Activated CD8-positive, alpha-beta T cell treated with anti-CD3 and anti-CD28 coated beads, Interleukin-2, amount 10 ng/mL, durations not matched to agents 7 days and 5 days (primary cell): ENCODE measurements at regions not wholly inside any gene's neighbourhood (a gene's known extent, or its start where the extent isn't known, plus 50 kb on each side); places are given as distances from the start of the nearest gene placed in this dataset.

Experiments
- ATAC-seq: fragments of 150-1000 bp; cut with Tn5 transposase; one replicate; pipeline ENCODE4 v1.10.0; 2021; ENCODE audit warnings: moderate library complexity
- CTCF ChIA-PET: fragments of 350-600 bp; sonication (Branson Sonifier 250); formaldehyde crosslinking; loops from one replicate; lab custom pipeline; 2021; ENCODE audit warnings: antibody characterized with exemption; lab: Charles Lee
- POLR2A ChIA-PET: fragments of 350-600 bp; sonication (Branson Sonifier 250); formaldehyde crosslinking; loops from one replicate; lab custom pipeline; 2021; ENCODE audit warnings: antibody characterized with exemption; lab: Charles Lee
- DNase-seq: peaks from one replicate; pipeline ENCODE4 v3.0.0-alpha.2; 2020
- H3K27ac Mint-ChIP-seq: one replicate; pipeline ENCODE4 v1.8.0; 2021; ENCODE audit warnings: mild to moderate bottlenecking, mixed read lengths
- H3K27me3 Mint-ChIP-seq: one replicate; pipeline ENCODE4 v1.8.0; 2021; ENCODE audit warnings: low read depth, mixed read lengths
- H3K36me3 Mint-ChIP-seq: one replicate; pipeline ENCODE4 v1.8.0; 2021; ENCODE audit warnings: low read depth, mixed read lengths
- H3K4me1 Mint-ChIP-seq: one replicate; pipeline ENCODE4 v1.8.0; 2021; ENCODE audit warnings: low read depth, mixed read lengths
- H3K4me3 Mint-ChIP-seq: one replicate; pipeline ENCODE4 v1.8.0; 2021; ENCODE audit warnings: mild to moderate bottlenecking, mixed read lengths
- H3K9me3 Mint-ChIP-seq: one replicate; pipeline ENCODE4 v1.8.0; 2022; ENCODE audit warnings: mixed read lengths; ENCODE audit not compliant: insufficient read depth

DNA sequence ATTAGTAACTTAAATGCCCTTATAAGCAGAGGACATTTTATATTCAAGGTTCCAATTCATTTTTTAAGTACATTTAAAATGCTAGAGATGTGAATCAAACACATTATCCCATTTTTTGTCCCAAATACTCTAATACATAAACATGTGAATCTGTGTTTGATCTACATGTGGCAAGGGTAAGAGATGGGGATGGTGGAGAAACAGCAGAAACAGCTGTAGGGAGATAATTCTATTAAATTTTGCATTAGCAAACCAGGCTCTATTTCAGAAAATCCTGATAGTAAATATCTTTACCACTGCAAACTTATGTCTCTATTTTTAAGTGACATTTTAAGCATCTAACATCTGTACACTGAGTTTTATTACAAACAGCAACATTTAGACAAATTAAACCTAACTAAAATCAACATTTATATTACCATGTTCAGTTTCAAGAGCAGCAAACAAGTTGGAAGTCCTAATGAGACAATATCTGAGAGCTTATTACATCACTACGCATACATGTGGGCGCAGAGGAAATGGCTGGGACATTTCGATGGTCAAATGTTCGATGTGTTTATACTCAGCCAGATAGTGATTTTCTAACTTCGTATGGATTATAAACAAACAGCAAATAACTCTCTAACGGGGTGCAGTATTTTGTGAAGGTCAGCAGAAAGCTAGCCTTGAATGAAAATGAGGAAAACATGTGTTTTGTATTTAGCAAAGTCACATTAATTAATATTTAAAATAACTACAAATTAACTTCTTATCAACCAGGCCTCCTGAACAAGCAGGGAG lies 165.1 kb downstream of the GJA1 start:
- Mint-ChIP-seq H3K27ac (no peak overlapping the region), H3K9me3 (no peaks in the 10 kb centered on the region), H3K4me3 (no peak overlapping the region), H3K36me3 (no peaks in the 10 kb centered on the region), H3K4me1 (no peaks in the 10 kb centered on the region), H3K27me3 (no peaks in the 10 kb centered on the region)
- no peak for DNase-seq
- POLR2A ChIA-PET, result no interaction called here
- CTCF ChIA-PET, result interaction anchor here (0.7 kb wide), 1 partner anchor 505 kb away, joined by 3 read pairs; no protein-coding TSS in a partner anchor
- ATAC-seq, result no peak

DNA sequence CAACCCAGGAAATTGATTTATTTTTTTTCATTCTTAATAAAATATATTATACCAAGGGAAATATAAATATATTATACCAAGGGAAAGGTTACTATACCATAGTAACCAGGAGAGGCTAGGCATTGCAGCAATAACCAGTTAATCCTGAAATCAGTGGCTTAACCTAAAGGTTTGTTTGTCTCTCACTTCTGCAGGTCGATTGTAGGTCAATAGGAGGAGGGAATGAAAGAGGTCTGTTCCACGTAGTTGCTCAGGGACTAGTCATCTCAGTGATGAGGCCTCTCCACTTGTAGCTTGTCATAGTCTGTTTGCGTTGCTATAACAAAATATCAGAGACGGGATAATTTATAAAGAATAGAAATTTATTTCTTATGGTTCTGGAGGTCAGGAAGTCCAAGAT lies 168.0 kb downstream of the GJA1 start:
- DNase-seq (no peak), ATAC-seq (no peak)
- ChIA-PET POLR2A (no interaction called here), CTCF (no interaction called here)
- Mint-ChIP-seq H3K27me3 (no peaks in the 10 kb centered on the region), H3K27ac (no peak overlapping the region), H3K9me3 (no peaks in the 10 kb centered on the region), H3K4me1 (no peaks in the 10 kb centered on the region), H3K36me3 (no peaks in the 10 kb centered on the region), H3K4me3 (no peak overlapping the region)

DNA sequence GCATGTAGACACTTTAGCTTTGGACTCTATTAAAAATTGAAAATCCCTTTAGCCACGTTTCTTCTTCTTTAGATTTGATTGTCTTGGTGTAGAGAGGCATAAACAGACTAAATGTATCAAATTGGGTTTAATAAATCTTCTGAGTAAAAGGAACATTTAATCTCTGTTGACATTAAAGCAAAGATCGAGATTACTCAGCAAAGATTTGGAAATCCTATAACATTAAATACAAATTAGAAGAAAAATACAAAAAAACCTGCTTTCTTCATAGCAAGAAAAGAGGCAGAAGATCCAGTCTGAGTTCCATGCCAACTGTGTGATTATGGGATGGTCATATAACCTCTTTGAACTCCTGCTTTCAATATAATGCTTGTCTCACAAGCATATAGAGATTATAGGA lies 172.3 kb downstream of the GJA1 start:
- Mint-ChIP-seq H3K27me3 (no peaks in the 10 kb centered on the region), H3K9me3 (no peaks in the 10 kb centered on the region), H3K27ac (no peak overlapping the region), H3K36me3 (no peaks in the 10 kb centered on the region), H3K4me1 (no peaks in the 10 kb centered on the region), H3K4me3 (no peak overlapping the region)
- ChIA-PET POLR2A (no interaction called here), CTCF (no interaction called here)
- DNase-seq (no peak), ATAC-seq (no peak)

DNA sequence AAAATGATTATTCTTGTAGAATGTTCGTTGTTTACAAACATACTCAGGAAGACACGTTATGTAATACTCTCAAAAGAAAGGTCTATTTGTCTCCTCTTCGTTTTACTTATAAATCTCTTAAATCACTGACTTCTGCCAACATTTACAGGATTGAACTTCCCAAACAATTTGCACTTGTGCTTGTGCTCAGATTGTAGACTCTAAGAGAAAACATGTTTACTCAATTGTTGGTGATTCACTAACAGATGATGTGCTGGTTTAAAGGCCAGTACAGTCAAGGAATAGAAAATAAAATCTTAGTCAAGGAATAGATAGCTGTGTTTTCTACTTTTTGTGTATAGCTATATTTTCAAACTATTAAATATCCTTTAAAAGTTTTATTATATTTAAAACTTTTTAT lies 172.8 kb downstream of the GJA1 start:
- H3K36me3 Mint-ChIP-seq, result no peaks in the 10 kb centered on the region
- H3K4me1 Mint-ChIP-seq, result no peaks in the 10 kb centered on the region
- no peaks in the 10 kb centered on the region for H3K27me3 Mint-ChIP-seq
- DNase-seq, result no peak
- no peak overlapping the region for H3K27ac Mint-ChIP-seq
- no peak overlapping the region for H3K4me3 Mint-ChIP-seq
- POLR2A ChIA-PET, result no interaction called here
- no peak for ATAC-seq
- no peaks in the 10 kb centered on the region for H3K9me3 Mint-ChIP-seq
- CTCF ChIA-PET, result no interaction called here

DNA sequence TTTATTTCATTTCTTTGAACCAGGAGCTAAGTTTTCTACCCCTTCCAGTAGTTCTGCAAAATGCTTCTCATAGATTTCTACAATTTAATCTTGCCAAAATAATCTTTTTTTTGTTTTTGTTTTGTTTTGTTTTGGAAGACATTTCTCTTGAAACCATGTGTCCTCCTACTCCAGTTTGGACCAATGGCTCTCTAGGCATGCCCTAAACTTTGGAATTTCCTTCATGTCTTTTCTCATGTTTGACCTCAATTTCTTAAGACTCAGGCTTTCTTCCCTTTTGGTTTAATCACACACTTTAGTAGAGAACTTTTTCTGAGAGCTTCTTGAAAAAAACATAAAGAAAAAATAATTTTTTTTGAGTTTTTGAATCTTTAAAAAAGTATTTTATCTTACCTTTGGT lies 173.8 kb downstream of the GJA1 start:
- H3K4me3 Mint-ChIP-seq, result no peak overlapping the region
- no peaks in the 10 kb centered on the region for H3K36me3 Mint-ChIP-seq
- ATAC-seq (no peak), DNase-seq (no peak)
- ChIA-PET POLR2A (no interaction called here), CTCF (no interaction called here)
- H3K27ac Mint-ChIP-seq, result no peak overlapping the region
- H3K27me3 Mint-ChIP-seq, result no peaks in the 10 kb centered on the region
- no peaks in the 10 kb centered on the region for H3K9me3 Mint-ChIP-seq
- H3K4me1 Mint-ChIP-seq, result no peaks in the 10 kb centered on the region

DNA sequence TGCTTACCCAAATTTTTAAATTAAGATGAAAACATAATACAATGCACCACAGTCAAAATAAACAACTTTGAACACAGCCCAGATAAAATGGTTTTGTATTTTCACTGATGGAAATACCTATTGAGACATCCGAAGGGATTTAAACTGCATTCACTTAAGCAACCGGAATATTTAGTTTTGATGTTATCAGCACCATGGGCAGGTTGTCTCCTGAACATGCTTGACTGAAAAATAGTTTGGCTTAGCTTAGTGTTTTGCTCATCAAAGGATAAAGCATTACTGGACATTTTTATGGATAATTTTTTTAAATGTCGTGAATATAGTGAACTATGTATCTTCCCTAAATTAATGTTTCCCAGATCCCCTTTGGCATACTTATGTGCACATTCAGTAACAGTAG lies 177.5 kb downstream of the GJA1 start:
- no peaks in the 10 kb centered on the region for H3K4me1 Mint-ChIP-seq
- H3K27ac Mint-ChIP-seq, result no peak overlapping the region
- H3K9me3 Mint-ChIP-seq, result no peaks in the 10 kb centered on the region
- POLR2A ChIA-PET, result no interaction called here
- CTCF ChIA-PET, result no interaction called here
- H3K27me3 Mint-ChIP-seq, result no peaks in the 10 kb centered on the region
- ATAC-seq, result no peak
- no peaks in the 10 kb centered on the region for H3K36me3 Mint-ChIP-seq
- no peak overlapping the region for H3K4me3 Mint-ChIP-seq
- no peak for DNase-seq

DNA sequence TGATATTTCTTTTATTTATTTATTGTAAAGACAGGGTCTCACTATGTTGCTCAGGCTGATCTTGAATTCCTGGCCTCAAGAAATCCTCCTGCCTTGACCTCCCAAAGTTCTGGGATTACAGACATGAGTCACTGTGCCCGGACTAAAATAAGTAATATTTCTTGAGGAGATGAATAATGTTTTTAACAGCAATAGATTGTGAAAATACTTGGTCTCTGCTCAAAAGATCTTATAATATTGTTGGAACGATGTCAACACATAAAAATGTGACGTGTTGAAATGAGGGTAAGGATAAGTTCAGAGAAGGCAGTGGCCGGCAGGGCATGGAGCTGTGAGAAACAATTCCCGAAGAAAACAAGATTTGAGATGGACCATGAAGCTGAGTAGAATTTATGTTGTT lies 178.7 kb downstream of the GJA1 start:
- H3K4me3 Mint-ChIP-seq, result no peak overlapping the region
- no peak for ATAC-seq

DNA sequence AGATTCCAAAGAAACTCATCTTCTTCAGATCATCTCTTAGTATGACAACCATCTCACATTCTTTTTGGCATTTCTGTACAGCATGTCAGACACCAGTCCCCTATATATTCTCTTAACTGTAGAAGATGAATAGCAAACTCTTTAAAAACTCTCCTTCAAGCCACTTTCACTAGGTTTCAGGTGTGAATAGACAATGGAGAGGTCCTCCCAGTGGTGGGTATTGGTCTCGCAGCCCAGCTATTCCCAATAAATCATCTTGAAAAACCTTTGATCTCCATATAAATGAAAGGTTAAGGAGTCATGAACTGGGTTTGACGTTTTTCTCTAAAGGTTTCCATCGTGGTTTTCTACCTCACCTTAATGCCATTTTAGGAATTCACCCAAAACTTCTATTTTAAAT lies 180.0 kb downstream of the GJA1 start:
- H3K36me3 Mint-ChIP-seq, result no peaks in the 10 kb centered on the region
- H3K9me3 Mint-ChIP-seq, result no peaks in the 10 kb centered on the region
- POLR2A ChIA-PET, result no interaction called here
- CTCF ChIA-PET, result no interaction called here
- no peak for ATAC-seq
- no peak for DNase-seq
- H3K4me3 Mint-ChIP-seq, result no peak overlapping the region
- H3K27ac Mint-ChIP-seq, result no peak overlapping the region
- H3K27me3 Mint-ChIP-seq, result no peaks in the 10 kb centered on the region
- H3K4me1 Mint-ChIP-seq, result no peaks in the 10 kb centered on the region

More for the DNA sequence above, 178.7 kb downstream of the GJA1 start:
- Mint-ChIP-seq H3K27ac (no peak overlapping the region), H3K9me3 (no peaks in the 10 kb centered on the region), H3K4me1 (no peaks in the 10 kb centered on the region), H3K36me3 (no peaks in the 10 kb centered on the region), H3K27me3 (no peaks in the 10 kb centered on the region)
- DNase-seq, result no peak
- ChIA-PET CTCF (no interaction called here), POLR2A (no interaction called here)

DNA sequence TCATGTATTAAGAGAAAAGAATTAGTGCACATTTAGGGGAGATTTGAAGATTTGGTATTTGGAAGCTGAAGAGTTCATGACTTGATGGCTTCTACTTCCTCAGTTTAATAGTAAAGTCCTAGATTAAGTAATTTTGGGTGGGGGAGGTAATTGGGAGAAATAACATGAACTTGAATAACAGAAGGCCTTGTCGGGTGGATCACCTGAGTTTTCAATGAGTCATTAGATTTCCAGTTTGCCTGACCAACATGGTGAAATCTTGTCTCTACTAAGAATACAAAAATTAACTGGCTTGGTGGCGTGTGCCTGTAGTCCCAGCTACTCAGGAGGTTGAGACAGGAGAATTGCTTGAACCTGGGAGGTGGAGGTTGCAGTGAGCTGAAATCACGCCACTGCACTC lies 181.0 kb downstream of the GJA1 start:
- no peaks in the 10 kb centered on the region for H3K36me3 Mint-ChIP-seq
- H3K4me1 Mint-ChIP-seq, result no peaks in the 10 kb centered on the region
- ChIA-PET CTCF (no interaction called here), POLR2A (no interaction called here)
- H3K27ac Mint-ChIP-seq, result no peak overlapping the region
- H3K27me3 Mint-ChIP-seq, result no peaks in the 10 kb centered on the region
- no peaks in the 10 kb centered on the region for H3K9me3 Mint-ChIP-seq
- H3K4me3 Mint-ChIP-seq, result no peak overlapping the region
- ATAC-seq (no peak), DNase-seq (no peak)

DNA sequence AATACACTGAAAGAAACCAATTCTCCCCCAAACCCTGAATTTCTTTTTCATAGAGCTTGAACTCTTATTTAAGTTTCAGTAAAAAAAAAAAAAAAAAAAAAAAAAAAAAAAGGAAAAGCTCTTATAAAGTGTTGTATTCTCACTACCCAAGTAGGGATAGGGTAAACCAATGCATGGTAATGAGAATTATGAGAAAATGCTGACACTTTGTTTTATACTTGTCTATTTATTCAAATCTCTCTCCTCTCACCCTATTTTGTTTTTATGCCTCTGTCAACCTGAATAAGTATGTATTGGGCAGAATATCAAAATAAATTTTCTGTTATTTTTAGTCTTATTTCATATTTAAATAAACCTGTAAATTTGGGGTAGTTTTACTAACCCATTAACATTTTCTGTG lies 181.9 kb downstream of the GJA1 start:
- Mint-ChIP-seq H3K4me1 (no peaks in the 10 kb centered on the region), H3K27me3 (no peaks in the 10 kb centered on the region), H3K36me3 (no peaks in the 10 kb centered on the region), H3K4me3 (no peak overlapping the region), H3K9me3 (no peaks in the 10 kb centered on the region), H3K27ac (no peak overlapping the region)
- CTCF ChIA-PET, result no interaction called here
- POLR2A ChIA-PET, result no interaction called here
- ATAC-seq (no peak), DNase-seq (no peak)

DNA sequence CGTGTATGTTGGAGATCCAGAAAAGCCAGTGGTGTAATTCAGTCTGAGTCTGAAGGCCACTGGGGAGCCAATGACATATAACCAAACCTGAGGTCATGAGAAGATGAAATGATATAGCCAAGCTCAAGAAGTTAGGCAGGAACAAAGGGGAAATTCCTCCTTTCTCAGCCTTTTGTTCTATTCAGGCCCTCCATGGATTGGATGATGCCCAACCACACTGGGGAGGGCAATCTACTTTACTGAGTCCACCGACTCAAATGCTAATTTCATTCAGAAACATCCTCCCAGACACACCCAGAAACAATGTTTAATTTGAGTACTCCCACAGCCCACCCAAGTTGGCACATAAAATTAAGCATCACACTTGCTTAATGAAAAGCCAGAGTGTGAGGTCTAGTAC lies 183.6 kb downstream of the GJA1 start:
- ChIA-PET POLR2A (no interaction called here), CTCF (no interaction called here)
- no peak for DNase-seq
- Mint-ChIP-seq H3K9me3 (no peaks in the 10 kb centered on the region), H3K4me3 (no peak overlapping the region), H3K27me3 (no peaks in the 10 kb centered on the region), H3K36me3 (no peaks in the 10 kb centered on the region), H3K4me1 (no peaks in the 10 kb centered on the region), H3K27ac (no peak overlapping the region)
- no peak for ATAC-seq

DNA sequence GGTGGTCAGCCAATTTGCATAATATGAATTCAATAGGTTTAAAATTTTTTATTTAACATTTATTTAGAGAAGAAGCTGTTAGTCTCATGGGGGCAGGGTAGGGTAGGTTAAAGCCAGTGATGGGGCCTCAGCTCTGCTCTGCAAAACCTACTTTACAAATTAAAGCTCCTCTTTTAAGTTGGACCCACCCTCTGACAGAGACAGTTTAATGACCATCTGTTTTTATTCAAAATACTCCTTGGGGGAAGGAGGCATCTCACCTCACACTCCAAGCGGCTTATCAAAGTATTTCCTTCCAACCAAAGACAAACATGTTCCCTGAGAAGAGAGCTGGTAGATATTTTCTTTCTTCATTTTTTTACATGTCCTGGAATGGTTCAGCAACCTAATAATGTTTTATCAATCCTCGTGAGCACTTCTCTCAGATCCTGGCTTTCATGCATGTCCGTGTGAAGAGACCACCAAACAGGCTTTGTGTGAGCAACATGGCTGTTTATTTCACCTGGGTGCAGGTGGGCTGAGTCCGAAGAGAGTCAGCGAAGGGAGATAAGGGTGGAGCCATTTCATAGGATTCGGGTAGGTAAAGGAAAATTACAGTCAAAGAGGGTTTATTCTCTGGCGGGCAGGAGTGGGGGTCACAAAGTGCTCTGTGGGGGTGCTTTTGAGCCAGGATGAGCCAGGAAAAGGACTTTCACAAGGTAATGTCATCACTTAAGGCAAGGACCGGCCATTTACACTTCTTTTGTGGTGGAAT lies 184.7 kb downstream of the GJA1 start:
- CTCF ChIA-PET, result no interaction called here
- Mint-ChIP-seq H3K27me3 (no peaks in the 10 kb centered on the region), H3K4me1 (no peaks in the 10 kb centered on the region), H3K27ac (no peak overlapping the region), H3K9me3 (no peaks in the 10 kb centered on the region), H3K4me3 (no peak overlapping the region), H3K36me3 (no peaks in the 10 kb centered on the region)
- DNase-seq, result no peak
- POLR2A ChIA-PET, result no interaction called here
- no peak for ATAC-seq
